Thyroid gland (tissue), 4 donors: ENCODE measurements at regions not wholly inside any gene's neighbourhood (a gene's known extent, or its start where the extent isn't known, plus 50 kb on each side); places are given as distances from the start of the nearest gene placed in this dataset.

Experiments used
- DNase-seq, 2 donors: peaks; one replicate each; pipeline ENCODE4 v3.0.0-alpha.2; 2019
- H3K27ac ChIP-seq, 3 donors: fragments of 200-600 bp; sonication (generic); 1 replicate in 2 of 3; 2 replicates in 1 of 3; pipeline ENCODE4 v1.5.1; 2016 to 2019; ENCODE audit warnings: mild to moderate bottlenecking in 1 of 3, moderate library complexity in 1 of 3
- H3K27me3 ChIP-seq: fragments of 200-600 bp; sonication (generic); one replicate; pipeline ENCODE4 v1.5.1; 2019
- H3K36me3 ChIP-seq, 2 donors: fragments of 200-600 bp; sonication (generic); one replicate each; pipeline ENCODE4 v1.5.1; 2016 to 2019
- H3K4me1 ChIP-seq, 2 donors: fragments of 200-600 bp; sonication (generic); one replicate each; pipeline ENCODE4 v1.5.1; 2017 to 2019
- H3K4me3 ChIP-seq, 3 donors: fragments of 200-600 bp; sonication (generic); replicated peaks in 1 of 3; 1 replicate in 2 of 3; 2 replicates in 1 of 3; pipeline ENCODE4 v1.5.1; 2016; ENCODE audit warnings: mild to moderate bottlenecking in 1 of 3
- H3K9me3 ChIP-seq: fragments of 200-600 bp; sonication (generic); one replicate; pipeline ENCODE4 v1.5.1; 2017
- POLR2A ChIP-seq, 2 donors: fragments of 450-650 bp; IDR thresholded peaks; one replicate each; pipeline ENCODE4 v1.6.1; 2017; ENCODE audit warnings: antibody characterized with exemption in 2 of 2, mild to moderate bottlenecking in 2 of 2, moderate library complexity in 1 of 2
- WGBS, 2 donors: methylation state at CpG; one replicate each; pipeline ENCODE4 v1.1.5; 2017; 5-methylcytosine and 5-hydroxymethylcytosine counted together
- intact Hi-C: fragments of 100-400 bp; cut with DNase I; formaldehyde crosslinking; loops from one replicate; pipeline ENCODE4 v1.15.1; 2023
- TF ChIP-seq, protein P1 (sequence below), 6 experiments: fragments of 200-600 bp in 3 of 6; fragments of 450-650 bp in 3 of 6; sonication (generic) in 3 of 6; IDR thresholded peaks; one replicate each; pipeline ENCODE4 v1.5.1; 2016 to 2019; ENCODE audit warnings: antibody characterized with exemption in 6 of 6, mild to moderate bottlenecking in 2 of 6, inconsistent platforms in 1 of 6, moderate library complexity in 1 of 6

DNA sequence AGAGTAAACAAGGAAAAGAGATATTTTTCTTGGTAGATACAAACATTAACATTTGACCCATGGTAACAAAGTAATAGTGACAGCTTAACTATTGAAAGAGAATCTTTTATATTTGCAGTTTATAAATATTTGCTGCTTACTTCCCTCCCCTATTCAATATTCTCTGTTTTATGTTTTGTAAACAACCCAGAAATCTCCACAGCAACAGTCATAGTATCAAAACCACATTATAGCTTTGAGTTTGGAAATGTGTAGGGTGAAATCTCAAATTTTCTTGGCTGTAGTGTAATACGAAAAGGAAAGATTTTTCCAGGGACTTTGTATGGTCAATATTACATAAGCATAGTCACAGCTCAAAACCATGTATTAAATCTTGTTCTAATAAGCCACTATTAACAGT, 511.2 kb downstream of the METTL4 start:
- WGBS, 2 donors: 83 to 90% methylated on average over 1 of the region's 1 CpG
- Histone ChIP-seq H3K27ac (no peak overlapping the region), H3K4me3 (no peak overlapping the region), H3K4me1 (no peaks in the 10 kb centered on the region), H3K9me3 (no peaks in the 10 kb centered on the region), H3K36me3 (no peaks in the 10 kb centered on the region), H3K27me3 (no peaks in the 10 kb centered on the region)
- TF ChIP-seq POLR2A (IDR thresholded peaks at IDR 0.05): no peak
- TF ChIP-seq, protein P1, sequence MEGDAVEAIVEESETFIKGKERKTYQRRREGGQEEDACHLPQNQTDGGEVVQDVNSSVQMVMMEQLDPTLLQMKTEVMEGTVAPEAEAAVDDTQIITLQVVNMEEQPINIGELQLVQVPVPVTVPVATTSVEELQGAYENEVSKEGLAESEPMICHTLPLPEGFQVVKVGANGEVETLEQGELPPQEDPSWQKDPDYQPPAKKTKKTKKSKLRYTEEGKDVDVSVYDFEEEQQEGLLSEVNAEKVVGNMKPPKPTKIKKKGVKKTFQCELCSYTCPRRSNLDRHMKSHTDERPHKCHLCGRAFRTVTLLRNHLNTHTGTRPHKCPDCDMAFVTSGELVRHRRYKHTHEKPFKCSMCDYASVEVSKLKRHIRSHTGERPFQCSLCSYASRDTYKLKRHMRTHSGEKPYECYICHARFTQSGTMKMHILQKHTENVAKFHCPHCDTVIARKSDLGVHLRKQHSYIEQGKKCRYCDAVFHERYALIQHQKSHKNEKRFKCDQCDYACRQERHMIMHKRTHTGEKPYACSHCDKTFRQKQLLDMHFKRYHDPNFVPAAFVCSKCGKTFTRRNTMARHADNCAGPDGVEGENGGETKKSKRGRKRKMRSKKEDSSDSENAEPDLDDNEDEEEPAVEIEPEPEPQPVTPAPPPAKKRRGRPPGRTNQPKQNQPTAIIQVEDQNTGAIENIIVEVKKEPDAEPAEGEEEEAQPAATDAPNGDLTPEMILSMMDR (IDR thresholded peaks at IDR 0.05): no peak
- intact Hi-C loops: no loop called here
- DNase-seq: no peak

DNA sequence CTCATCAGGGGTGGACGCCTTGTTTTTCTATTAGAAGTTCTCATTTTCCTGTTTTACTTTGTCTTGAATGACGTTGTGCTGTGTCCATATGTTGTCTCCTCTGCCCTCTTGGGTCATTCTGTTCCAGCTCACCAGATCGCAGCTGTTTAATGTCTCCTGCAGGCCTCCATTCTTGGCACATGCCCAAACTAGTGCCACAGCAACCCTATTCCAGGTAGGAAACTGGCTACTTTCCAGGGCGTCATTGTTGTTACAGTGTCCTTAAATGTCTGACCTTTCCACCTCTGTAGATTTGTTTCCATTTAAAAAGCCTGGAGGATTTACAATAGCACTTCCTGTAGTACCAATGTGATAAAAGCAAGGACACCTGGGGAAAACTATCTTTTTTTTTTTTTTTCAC, 500.7 kb downstream of the METTL4 start:
- Histone ChIP-seq H3K4me1 (no peaks in the 10 kb centered on the region), H3K27ac (no peak overlapping the region), H3K4me3 (no peak overlapping the region), H3K36me3 (no peaks in the 10 kb centered on the region), H3K9me3 (no peaks in the 10 kb centered on the region), H3K27me3 (no peaks in the 10 kb centered on the region)
- WGBS, 2 donors: 18 to 27% methylated on average over 4 of the region's 4 CpGs
- DNase-seq: no peak
- intact Hi-C loops: no loop called here
- TF ChIP-seq, protein P1 (IDR thresholded peaks at IDR 0.05): no peak
- TF ChIP-seq POLR2A (IDR thresholded peaks at IDR 0.05): no peak

DNA sequence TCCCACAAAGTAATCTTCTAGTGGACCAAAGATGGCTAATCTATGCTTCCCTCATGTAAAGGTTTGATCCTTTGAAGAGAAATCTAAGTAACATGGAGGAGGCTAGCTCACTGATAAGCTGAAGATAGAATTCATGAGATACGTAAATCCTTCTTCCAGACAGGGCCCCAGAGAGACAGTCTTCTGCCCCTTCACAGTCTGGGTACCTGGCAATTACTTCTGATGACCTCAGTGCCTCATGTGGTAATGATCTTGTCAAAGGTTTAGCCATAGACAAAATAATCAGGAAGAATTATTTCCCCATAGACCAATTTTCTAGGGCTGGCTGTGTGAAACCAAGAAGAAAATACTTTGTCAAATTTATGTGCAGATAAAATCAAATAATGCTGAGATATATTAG, 495.8 kb downstream of the METTL4 start:
- WGBS, 2 donors: 79 to 85% methylated on average over 1 of the region's 1 CpG
- intact Hi-C loops: no loop called here
- Histone ChIP-seq H3K4me1 (no peaks in the 10 kb centered on the region), H3K36me3 (no peaks in the 10 kb centered on the region), H3K27me3 (no peaks in the 10 kb centered on the region), H3K27ac (no peak overlapping the region), H3K4me3 (no peak overlapping the region), H3K9me3 (no peaks in the 10 kb centered on the region)
- no peak for DNase-seq
- TF ChIP-seq POLR2A (IDR thresholded peaks at IDR 0.05): no peak
- TF ChIP-seq, protein P1 (IDR thresholded peaks at IDR 0.05): no peak

DNA sequence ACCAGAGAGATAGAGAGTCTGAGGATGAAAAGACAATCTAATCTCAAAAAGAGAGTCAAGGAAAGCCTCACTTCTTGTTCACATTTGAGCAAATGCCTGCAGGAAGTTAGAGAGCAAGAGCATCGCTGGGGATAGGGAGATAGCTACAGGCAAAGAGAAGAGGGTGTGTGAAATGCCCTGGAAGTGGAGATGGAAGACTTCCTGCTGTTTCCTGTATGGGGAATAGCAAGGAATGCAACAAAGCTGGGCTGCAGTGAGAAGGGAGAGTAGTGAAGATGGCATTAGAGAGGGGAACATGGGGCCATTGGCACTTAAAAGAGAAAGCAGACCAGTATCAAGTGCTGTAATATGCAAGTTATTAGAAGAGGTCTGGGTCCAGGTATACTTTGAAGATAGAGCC, 488.6 kb downstream of the METTL4 start:
- Histone ChIP-seq H3K9me3 (no peaks in the 10 kb centered on the region), H3K27me3 (no peaks in the 10 kb centered on the region), H3K36me3 (no peaks in the 10 kb centered on the region), H3K4me3 (no peak overlapping the region), H3K27ac (no peak overlapping the region), H3K4me1 (no peaks in the 10 kb centered on the region)
- WGBS, 2 donors: 67 to 69% methylated on average over 1 of the region's 1 CpG
- intact Hi-C loops: no loop called here
- DNase-seq: no peak
- TF ChIP-seq POLR2A (IDR thresholded peaks at IDR 0.05): no peak
- TF ChIP-seq, protein P1 (IDR thresholded peaks at IDR 0.05): no peak

DNA sequence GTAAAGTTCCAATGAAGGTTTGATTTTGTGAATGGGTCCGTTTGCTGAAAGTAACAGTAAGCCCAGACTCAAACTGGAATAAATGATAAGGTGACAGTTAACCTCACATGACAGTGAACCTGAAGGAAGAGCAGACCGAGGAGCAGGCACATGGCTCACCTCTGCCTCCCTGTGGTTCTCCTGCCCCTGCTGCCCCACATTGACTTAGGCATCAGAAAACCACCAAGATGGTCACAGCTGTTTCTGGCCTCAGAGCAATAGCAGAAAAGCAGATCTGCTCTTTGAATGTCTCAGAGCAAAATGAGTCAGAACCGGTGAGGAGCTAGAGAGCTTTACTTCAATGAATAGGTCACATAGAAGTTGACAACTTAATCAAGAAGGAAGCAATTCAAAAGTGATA, 487.6 kb downstream of the METTL4 start:
- intact Hi-C loops: no loop called here
- WGBS, 2 donors: 54 to 61% methylated on average over 3 of the region's 3 CpGs
- H3K4me3 ChIP-seq: no peak overlapping the region

More for the DNA sequence above, 487.6 kb downstream of the METTL4 start:
- Histone ChIP-seq H3K27ac (no peak overlapping the region), H3K27me3 (no peaks in the 10 kb centered on the region), H3K36me3 (no peaks in the 10 kb centered on the region), H3K9me3 (no peaks in the 10 kb centered on the region), H3K4me1 (no peaks in the 10 kb centered on the region)
- TF ChIP-seq, protein P1 (IDR thresholded peaks at IDR 0.05): no peak
- no peak for TF ChIP-seq POLR2A (IDR thresholded peaks at IDR 0.05)
- no peak for DNase-seq
